BLaER1 treated with 17β-estradiol and CSF1 and Interleukin-3, amounts not matched to agents 10 nM and 100 nM (cell line): ENCODE measurements at regions not wholly inside any gene's neighbourhood (a gene's known extent, or its start where the extent isn't known, plus 50 kb on each side); places are given as distances from the start of the nearest gene placed in this dataset.
A peak's percentile ranks its signal among the peaks of the same experiment; 100 is the strongest.

ENCODE experiments used
- H3K27ac ChIP-seq, 11 experiments: shearing (Covaris generic); formaldehyde crosslinking; 2 replicates each; pipeline ENCODE4 v1.8.1; 2022
- H3K27me3 ChIP-seq, 11 experiments: shearing (Covaris generic); formaldehyde crosslinking; 2 replicates each; pipeline ENCODE4 v1.8.1; 2022
- H3K36me3 ChIP-seq, 11 experiments: shearing (Covaris generic); formaldehyde crosslinking; 2 replicates each; pipeline ENCODE4 v1.8.1; 2022
- H3K4me1 ChIP-seq, 10 experiments: shearing (Covaris generic); formaldehyde crosslinking; 2 replicates each; pipeline ENCODE4 v1.8.1; 2022
- H3K4me2 ChIP-seq, 11 experiments: shearing (Covaris generic); formaldehyde crosslinking; 2 replicates each; pipeline ENCODE4 v1.8.1; 2022
- H3K4me3 ChIP-seq, 10 experiments: shearing (Covaris generic); formaldehyde crosslinking; 2 replicates each; pipeline ENCODE4 v1.8.1; 2022
- H3K9ac ChIP-seq, 11 experiments: shearing (Covaris generic); formaldehyde crosslinking; 2 replicates each; pipeline ENCODE4 v1.8.1; 2022
- H3K9me3 ChIP-seq, 11 experiments: shearing (Covaris generic); formaldehyde crosslinking; replicated peaks in 1 of 11; 2 replicates each; pipeline ENCODE4 v1.8.1; 2022
- H4K20me1 ChIP-seq, 11 experiments: shearing (Covaris generic); formaldehyde crosslinking; 2 replicates each; pipeline ENCODE4 v1.8.1; 2022
- Cebpa-rat ChIP-seq, 11 experiments: shearing (Covaris generic); IDR thresholded peaks; 2 replicates each; pipeline ENCODE4 v1.8.1; 2022

GRCh38 chr1:186518395-186518794 is 57.5 kb upstream of the PDC start:
- Histone ChIP-seq H3K9ac (no peak overlapping the region), H3K36me3 (peaks cover 0 to 2% (median 0%) of the 10 kb centered on the region in 11 experiments; a peak in 2 of 22 replicates), H3K9me3 (peaks cover 4 to 10% (median 9%) of the 10 kb centered on the region in 11 experiments), H4K20me1 (no peaks in the 10 kb centered on the region), H3K27me3 (no peaks in the 10 kb centered on the region), H3K4me1 (no peaks in the 10 kb centered on the region; a peak in 1 of 20 replicates), H3K27ac (no peak overlapping the region), H3K4me2 (no peak overlapping the region), H3K4me3 (no peak overlapping the region)
- TF ChIP-seq Cebpa-rat (IDR thresholded peaks at IDR 0.05): no peak

- Histone ChIP-seq H4K20me1 (no peaks in the 10 kb centered on the region), H3K27ac (no peak overlapping the region), H3K4me2 (no peak overlapping the region), H3K36me3 (0 out of 22 replicates have a peak, but pooled peaks cover 0 to 5% (median 0%) of the 10 kb centered on the region in 11 experiments), H3K9me3 (no peaks in the 10 kb centered on the region), H3K27me3 (no peaks in the 10 kb centered on the region), H3K9ac (no peak overlapping the region), H3K4me1 (peaks cover 0 to 17% (median 3%) of the 10 kb centered on the region in 10 experiments; a peak in 9 of 20 replicates), H3K4me3 (no peak overlapping the region)
- no peak for TF ChIP-seq Cebpa-rat (IDR thresholded peaks at IDR 0.05)
Observed at GRCh38 chr1:186514367-186514766, 53.5 kb upstream of the PDC start.

DNA sequence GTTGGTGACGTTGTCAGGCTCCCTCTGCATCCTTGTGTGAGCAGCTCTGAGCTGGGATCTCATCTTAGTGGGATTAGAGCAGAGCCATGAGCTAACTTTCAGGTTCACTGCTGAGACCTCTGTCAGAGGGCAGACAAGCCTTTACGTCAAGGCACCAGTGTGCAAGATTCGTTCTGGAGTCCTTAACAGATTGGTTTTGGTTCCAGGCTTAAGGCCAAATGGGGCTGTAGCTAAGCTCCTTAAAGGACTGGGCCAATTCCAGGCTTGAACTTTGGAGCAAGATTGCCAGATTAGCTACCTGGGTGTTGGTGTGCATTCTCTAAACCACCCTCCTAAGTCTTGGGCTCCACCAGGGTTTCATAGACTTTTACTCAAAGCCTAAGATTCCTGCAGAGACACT is 52.6 kb upstream of the PDC start:
- Histone ChIP-seq H3K4me1 (peaks cover 0 to 17% (median 3%) of the 10 kb centered on the region in 10 experiments; a peak in 9 of 20 replicates), H4K20me1 (no peaks in the 10 kb centered on the region), H3K4me2 (no peak overlapping the region)

GRCh38 chr1:186512698-186513457 is 52.0 kb upstream of the PDC start:
- TF ChIP-seq Cebpa-rat (IDR thresholded peaks at IDR 0.05): no peak
- Histone ChIP-seq H3K4me2 (peak overlapping the region in 3 of 11 experiments; percentile 58 to 64 (median 59); a peak in 6 of 22 replicates), H3K27me3 (no peaks in the 10 kb centered on the region), H4K20me1 (no peaks in the 10 kb centered on the region), H3K27ac (peak overlapping the region in 4 of 11 experiments; percentile 19 to 77 (median 65); a peak in 7 of 22 replicates), H3K9ac (no peak overlapping the region), H3K36me3 (0 out of 22 replicates have a peak, but pooled peaks cover 0 to 5% (median 0%) of the 10 kb centered on the region in 11 experiments), H3K4me1 (peaks cover 0 to 17% (median 3%) of the 10 kb centered on the region in 10 experiments; a peak in 9 of 20 replicates), H3K9me3 (no peaks in the 10 kb centered on the region), H3K4me3 (no peak overlapping the region)

More for the DNA sequence above, 52.6 kb upstream of the PDC start:
- Histone ChIP-seq H3K27ac (no peak overlapping the region), H3K36me3 (0 out of 22 replicates have a peak, but pooled peaks cover 0 to 5% (median 0%) of the 10 kb centered on the region in 11 experiments), H3K9me3 (no peaks in the 10 kb centered on the region), H3K4me3 (no peak overlapping the region), H3K27me3 (no peaks in the 10 kb centered on the region), H3K9ac (no peak overlapping the region)
- no peak for TF ChIP-seq Cebpa-rat (IDR thresholded peaks at IDR 0.05)

DNA sequence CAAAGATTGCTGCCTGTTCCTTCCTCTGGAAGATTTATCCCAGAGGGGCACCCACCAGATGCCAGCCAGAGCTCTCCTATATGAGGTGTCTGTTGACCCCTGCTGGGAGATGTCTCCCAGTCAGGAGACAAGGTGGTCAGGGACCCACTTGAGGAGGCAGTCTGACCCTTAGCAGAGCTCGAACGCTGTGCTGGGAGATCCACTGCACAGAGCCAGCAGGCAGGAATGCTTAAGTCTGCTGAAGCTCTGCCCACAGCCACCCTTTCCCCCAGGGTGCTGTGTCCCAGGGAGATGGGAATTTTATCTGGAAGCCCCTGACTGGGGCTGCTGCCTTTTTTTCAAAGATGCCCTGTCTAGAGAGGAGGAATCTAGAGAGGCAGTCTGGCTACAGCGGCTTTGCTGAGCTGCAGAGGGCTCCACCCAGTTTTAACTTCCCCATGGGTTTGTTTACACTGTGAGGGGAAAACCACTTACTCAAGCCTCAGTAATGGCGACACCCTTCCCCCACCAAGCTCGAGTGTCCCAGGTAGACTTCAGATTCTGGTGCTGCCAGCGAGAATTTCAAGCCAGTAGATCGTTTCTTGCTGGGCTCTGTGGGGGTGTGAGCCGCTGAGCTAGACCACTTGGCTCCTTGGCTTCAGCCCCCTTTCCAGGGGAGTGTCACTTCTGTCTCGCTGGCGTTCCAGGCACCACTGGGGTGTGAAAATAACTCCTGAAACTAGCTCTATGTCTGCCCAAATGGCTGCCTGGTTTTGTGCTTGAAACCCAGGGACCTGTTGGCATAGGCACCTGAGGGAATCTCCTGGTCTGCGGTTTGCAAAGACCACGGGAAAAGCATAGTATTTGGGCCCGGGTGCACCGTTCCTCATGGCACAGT is 51.1 kb upstream of the PDC start:
- TF ChIP-seq Cebpa-rat (IDR thresholded peaks at IDR 0.05): no peak
- peak overlapping the region in 2 of 11 experiments; percentile 5 to 29; a peak in 2 of 22 replicates for H3K9ac ChIP-seq
- H4K20me1 ChIP-seq: no peaks in the 10 kb centered on the region
- peak overlapping the region in 5 of 11 experiments; percentile 45 to 64 (median 59); a peak in 10 of 22 replicates for H3K4me2 ChIP-seq
- H3K27me3 ChIP-seq: no peaks in the 10 kb centered on the region
- H3K36me3 ChIP-seq: 0 out of 22 replicates have a peak, but pooled peaks cover 0 to 5% (median 0%) of the 10 kb centered on the region in 11 experiments
- H3K27ac ChIP-seq: peak overlapping the region in 5 of 11 experiments; percentile 5 to 77 (median 59); a peak in 7 of 22 replicates
- H3K9me3 ChIP-seq: no peaks in the 10 kb centered on the region
- peaks cover 0 to 17% (median 3%) of the 10 kb centered on the region in 10 experiments; a peak in 9 of 20 replicates for H3K4me1 ChIP-seq
- no peak overlapping the region for H3K4me3 ChIP-seq
